ENCODE measurements at regions not wholly inside any gene's neighbourhood (a gene's known extent, or its start where the extent isn't known, plus 50 kb on each side); places are given as distances from the start of the nearest gene placed in this dataset.
"Not testable (repeated sequence)": the region's sequence is repeated elsewhere in the genome, so short reads cannot be mapped to it uniquely, and the experiment has no call there.

- no peak for DNase-seq
Observed at GRCh38 chr1:112855152-112855828, 100.7 kb downstream of the SLC16A1 start.

DNA sequence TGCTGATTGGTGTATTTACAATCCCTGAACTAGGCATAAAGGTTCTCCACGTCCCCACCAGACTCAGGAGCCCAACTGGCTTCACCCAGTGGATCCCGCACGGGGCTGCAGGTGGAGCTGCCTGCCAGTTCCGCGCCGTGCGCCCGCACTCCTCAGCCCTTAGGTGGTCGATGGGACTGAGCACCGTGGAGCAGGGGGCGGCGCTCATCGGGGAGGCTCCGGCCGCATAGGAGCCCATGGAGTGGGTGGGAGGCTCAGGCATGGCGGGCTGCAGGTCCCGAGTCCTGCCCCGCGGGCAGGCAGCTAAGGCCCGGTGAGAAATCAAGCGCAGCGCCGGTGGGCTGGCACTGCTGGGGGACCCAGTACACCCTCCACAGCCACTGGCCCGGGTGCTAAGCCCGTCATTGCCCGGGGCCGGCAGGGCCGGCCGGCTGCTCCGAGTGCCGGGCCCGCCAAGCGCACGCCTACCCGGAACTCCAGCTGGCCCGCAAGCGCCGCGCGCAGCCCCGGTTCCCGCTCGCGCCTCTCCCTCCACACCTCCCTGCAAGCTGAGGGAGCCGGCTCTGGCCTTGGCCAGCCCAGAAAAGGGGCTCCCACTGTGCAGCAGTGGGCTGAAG lies 101.5 kb downstream of the SLC16A1 start:
- not testable (repeated sequence) for DNase-seq

DNA sequence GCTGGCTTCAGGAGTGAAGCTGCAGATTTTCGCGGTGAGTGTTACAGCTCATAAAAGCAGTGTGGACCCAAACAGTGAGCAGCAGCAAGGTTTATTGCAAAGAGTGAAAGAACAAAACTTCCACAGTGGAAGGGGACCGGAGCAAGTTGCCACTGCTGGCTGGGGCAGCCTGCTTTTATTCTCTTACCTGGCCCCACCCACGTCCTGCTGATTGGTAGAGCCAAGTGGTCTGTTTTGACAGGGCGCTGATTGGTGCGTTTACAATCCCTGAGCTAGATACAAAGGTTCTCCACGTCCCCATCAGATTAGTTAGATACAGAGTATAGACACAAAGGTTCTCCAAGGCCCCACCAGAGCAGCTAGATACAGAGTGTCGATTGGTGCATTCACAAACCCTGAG lies 102.1 kb downstream of the SLC16A1 start:
- not testable (repeated sequence) for DNase-seq

- no peak for DNase-seq
Observed at GRCh38 chr1:112852934-112853333, 103.1 kb downstream of the SLC16A1 start.

- no peak for DNase-seq
Observed at GRCh38 chr1:112852276-112852675, 103.7 kb downstream of the SLC16A1 start.

- DNase-seq: no peak
Observed at GRCh38 chr1:112850034-112850757, 105.8 kb downstream of the SLC16A1 start.

- no peak for DNase-seq
Observed at GRCh38 chr1:112849425-112850033, 106.5 kb downstream of the SLC16A1 start.

DNA sequence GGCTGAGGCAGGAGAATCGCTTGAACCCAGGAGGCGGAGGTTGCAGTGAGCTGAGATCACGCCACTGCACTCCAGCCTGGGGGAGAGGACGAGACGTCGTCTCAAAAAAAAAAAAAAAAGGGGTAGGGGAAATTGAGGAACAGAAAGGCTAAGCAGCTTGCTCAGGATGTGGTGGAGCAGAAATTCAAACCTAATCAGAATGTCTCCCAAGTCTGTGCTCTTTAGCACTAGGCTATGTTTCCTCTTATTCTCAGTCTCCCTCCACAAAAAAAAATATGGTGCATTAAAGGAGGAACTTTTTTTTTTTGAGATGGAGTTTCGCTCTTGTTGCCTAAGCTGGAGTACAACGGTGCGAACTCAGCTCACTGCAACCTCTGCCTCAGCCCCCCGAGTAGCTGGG lies 114.2 kb downstream of the SLC16A1 start:
- DNase-seq: no peak

- DNase-seq: peak; percentile 83
Observed at GRCh38 chr1:112840631-112841624, 115.1 kb downstream of the SLC16A1 start.

DNA sequence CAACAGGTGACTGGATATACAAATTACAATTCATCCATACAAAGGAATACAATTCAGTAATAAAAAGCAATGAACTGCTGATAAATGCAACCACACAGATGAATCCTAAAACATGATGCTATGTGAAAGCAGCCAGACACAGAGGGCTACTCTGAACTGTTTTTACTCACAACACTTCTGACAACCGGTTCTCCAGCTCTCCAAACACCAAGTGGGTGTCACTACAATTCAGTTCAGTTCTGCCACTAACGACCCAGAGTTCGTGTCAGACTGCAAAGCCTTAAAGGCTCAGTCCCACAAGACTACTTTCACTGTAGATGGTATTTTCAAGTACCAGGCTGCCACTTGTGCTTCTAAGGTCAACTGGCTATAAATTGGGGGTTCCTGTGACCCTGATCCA lies 119.4 kb downstream of the SLC16A1 start:
- DNase-seq: no peak

- DNase-seq: no peak
Observed at GRCh38 chr1:112833806-112834205, 118.7 kb upstream of the PPM1J start.

GRCh38 chr1:112832259-112832658 lies 117.1 kb upstream of the PPM1J start:
- not testable (repeated sequence) for DNase-seq

GRCh38 chr1:112829691-112830090 lies 114.6 kb upstream of the PPM1J start:
- not testable (repeated sequence) for DNase-seq

DNA sequence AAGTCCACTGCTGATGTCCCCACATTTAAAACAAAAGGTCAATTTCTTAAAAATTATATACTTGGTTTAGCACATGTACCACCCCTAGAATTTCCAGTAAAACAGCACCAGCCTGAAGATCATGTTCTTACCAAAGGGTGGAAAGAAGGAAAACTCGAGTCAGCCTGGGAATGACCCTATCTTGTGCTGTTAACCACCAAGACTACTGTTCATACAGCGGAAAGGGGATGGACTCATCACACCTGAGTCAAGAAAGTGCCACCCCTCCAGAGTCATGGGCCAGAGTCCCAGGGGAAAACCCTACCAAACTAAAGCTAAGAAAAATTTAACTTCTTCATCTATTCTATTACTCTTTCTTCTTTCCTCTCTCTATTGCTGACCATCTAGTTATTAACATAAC lies 113.6 kb upstream of the PPM1J start:
- no peak for DNase-seq

DNA sequence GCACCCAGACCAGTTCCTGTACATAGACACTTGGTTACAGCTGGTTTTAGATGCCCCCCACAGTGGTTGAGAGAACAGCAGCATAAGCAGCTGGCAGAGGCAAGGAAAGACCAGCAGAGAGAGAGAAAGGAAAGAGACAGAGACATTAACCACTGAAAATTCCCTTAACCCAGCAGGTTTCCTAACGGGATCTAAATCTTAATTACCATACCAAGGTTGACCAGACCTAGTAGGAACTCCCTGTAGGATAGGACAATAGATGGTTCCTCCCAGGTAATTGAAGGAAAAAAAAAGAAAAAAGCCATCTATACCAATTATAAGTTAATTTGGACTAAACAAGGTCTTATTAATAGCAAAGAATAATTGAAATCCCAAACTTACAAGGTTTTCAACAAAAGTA lies 112.3 kb upstream of the PPM1J start:
- not testable (repeated sequence) for DNase-seq

DNA sequence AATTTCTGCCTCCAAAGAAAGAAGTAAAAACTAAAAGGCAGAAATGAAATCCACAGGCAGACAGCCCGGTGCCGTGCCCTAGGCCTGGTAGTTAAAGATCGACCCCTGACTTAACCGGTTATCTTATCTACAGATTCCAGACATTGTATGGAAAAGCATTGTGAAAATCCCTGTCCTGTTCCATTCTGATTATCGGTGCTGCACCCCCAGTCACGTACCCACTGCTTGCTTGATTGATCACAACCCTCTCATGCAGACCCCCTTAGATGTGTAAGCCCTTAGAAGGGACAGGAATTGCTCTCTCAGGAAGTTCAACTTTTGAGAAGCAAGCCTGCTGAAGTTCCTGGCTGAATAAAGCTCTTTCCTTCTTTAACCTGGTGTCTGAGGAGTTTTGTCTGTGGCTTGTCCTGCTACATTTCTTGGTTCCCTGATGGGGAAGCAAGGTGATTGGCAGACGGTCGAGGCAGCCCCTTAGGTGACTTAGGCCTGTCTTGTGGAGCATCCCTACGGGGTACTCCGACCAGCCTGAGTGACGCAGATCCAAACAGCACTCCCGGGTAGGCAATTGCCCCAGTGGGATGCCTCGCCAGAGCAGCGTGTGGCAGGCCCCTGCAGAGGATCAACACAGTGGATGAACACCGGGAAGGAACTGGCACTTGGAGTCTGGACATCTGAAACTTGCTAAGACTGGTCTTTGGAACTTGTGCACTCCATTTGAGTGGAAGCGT lies 111.2 kb upstream of the PPM1J start:
- DNase-seq: no peak

DNA sequence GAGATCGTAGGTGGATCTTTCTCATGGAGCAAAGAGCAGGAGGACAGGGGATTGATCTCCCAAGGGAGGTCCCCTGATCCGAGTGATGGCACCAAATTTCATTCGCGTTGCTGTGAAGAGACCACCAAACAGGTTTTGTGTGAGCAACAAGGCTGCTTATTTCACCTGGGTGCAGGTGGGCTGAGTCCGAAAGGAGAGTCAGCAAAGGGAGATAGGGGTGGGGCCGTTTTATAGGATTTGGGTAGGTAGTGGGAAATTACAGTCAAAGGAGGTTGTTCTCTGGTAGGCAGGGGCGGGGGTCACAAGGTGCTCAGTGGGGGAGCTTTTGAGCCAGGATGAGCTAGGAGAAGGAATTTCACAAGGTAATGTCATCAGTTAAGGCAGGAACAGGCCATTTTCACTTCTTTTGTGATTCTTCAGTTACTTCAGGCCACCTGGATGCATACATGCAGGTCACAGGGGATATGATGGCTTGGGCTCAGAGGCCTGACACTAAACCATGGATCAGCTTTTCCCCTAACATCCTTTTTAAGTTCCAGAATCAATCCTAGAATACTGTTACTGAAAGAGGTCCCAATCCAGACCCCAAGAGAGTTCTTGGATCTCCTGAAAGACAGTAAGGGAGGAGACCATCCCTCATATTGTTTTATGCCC lies 110.6 kb upstream of the PPM1J start:
- DNase-seq: not testable (repeated sequence)

DNA sequence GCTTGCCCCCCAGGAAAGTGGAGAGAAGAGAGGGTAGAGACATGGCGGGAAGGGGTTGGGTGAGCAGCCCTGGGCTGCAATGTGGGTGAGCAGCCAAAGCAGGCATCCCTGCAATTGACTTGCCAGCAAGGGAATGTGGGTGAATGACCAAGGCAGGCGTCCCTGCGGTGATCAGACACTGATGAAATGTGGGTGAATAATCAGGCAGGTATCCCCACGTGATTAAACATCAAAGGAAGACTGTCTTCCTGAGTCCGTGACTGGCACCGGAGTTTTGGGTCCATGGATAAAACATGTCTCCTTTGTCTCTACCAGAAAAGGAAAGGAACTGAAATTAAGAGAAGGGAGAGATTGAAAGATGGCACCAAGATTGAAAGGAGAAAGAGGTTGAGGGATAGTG lies 109.9 kb upstream of the PPM1J start:
- DNase-seq: not testable (repeated sequence)

GRCh38 chr1:112821307-112822063 lies 106.4 kb upstream of the PPM1J start:
- DNase-seq: not testable (repeated sequence)

DNA sequence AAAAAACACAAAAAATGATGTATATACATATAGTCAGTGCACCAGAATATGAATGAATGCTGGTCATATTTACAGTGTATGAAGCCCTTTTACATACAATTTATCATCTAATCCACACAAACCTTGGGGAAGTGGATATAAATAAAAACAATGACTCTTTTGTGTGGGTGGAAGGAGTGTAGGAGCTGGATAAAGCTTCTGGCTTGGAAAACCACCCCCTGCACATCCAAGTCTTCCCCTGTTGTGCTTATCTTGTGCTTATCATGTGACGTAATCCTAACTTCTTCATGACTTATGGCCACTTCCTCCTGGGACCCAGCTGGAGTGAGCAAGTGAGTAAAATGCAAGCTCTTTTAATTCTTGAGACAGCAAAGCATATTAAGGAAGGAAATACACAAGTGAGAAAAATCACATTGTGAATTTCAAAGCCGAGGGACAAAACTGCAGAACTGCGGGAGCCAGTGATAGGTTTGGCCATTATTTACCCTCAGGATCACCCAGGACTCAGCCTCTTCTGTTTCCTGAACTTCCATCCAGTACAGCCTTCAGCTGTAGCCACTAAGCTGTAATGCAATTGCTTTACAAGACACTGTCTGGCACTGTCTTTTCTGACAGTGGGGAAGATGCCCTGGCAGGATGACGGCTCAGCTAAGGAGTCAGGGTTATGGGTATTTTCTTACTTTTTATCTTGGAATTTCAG lies 104.0 kb upstream of the PPM1J start:
- no peak for DNase-seq
